H9 (cell line): ENCODE measurements at regions not wholly inside any gene's neighbourhood (a gene's known extent, or its start where the extent isn't known, plus 50 kb on each side); places are given as distances from the start of the nearest gene placed in this dataset.

Source experiments
- DNase-seq: peaks from one replicate; pipeline ENCODE4 v3.0.0-alpha.2; 2017
- H2AFZ ChIP-seq: one replicate; pipeline ENCODE4 v1.6.1; 2013; ENCODE audit warnings: mild to moderate bottlenecking, low read length, control low read depth, moderate library complexity
- H2AK5ac ChIP-seq: 2 replicates; pipeline ENCODE4 v1.6.1; 2013; ENCODE audit warnings: low read length, control low read depth, mixed read lengths; ENCODE audit not compliant: insufficient read length
- H2BK120ac ChIP-seq: one replicate; pipeline ENCODE4 v1.6.1; 2013; ENCODE audit warnings: low read depth, mild to moderate bottlenecking, low read length, control low read depth, inconsistent platforms; ENCODE audit not compliant: poor library complexity, severe bottlenecking
- H2BK12ac ChIP-seq: 2 replicates; pipeline ENCODE4 v1.6.1; 2013; ENCODE audit warnings: low read length, control low read depth, mixed read lengths, low read depth; ENCODE audit not compliant: insufficient read length
- H2BK15ac ChIP-seq: 2 replicates; pipeline ENCODE4 v1.6.1; 2013; ENCODE audit warnings: low read depth, low read length, control low read depth
- H2BK20ac ChIP-seq: one replicate; pipeline ENCODE4 v1.6.1; 2013; ENCODE audit warnings: low read depth, mild to moderate bottlenecking, low read length, control low read depth, inconsistent platforms; ENCODE audit not compliant: poor library complexity, severe bottlenecking
- H2BK5ac ChIP-seq: 2 replicates; pipeline ENCODE4 v1.6.1; 2013; ENCODE audit warnings: low read length, control low read depth, mixed read lengths; ENCODE audit not compliant: insufficient read length
- H3K14ac ChIP-seq: 2 replicates; pipeline ENCODE4 v1.6.1; 2013; ENCODE audit warnings: low read length, control low read depth; ENCODE audit not compliant: insufficient read depth
- H3K18ac ChIP-seq: 2 replicates; pipeline ENCODE4 v1.6.1; 2013; ENCODE audit warnings: low read depth, mild to moderate bottlenecking, mixed read lengths, low read length, control low read depth; ENCODE audit not compliant: insufficient read length
- H3K23ac ChIP-seq: 2 replicates; pipeline ENCODE4 v1.6.1; 2013; ENCODE audit warnings: low read length, control low read depth, mixed read lengths, low read depth; ENCODE audit not compliant: insufficient read length
- H3K23me2 ChIP-seq: 2 replicates; pipeline ENCODE4 v1.6.1; 2013; ENCODE audit warnings: low read depth, mild to moderate bottlenecking, mixed read lengths, low read length, control low read depth; ENCODE audit not compliant: insufficient read length, poor library complexity, severe bottlenecking
- H3K27ac ChIP-seq: 2 replicates; pipeline ENCODE4 v1.5.1; 2013; ENCODE audit warnings: low read length, control low read depth, mixed read lengths, low read depth; ENCODE audit not compliant: insufficient read length
- H3K27me3 ChIP-seq: 2 replicates; pipeline ENCODE4 v1.6.1; 2013; ENCODE audit warnings: low read length, control low read depth, inconsistent platforms; ENCODE audit not compliant: insufficient read depth
- H3K4ac ChIP-seq: 2 replicates; pipeline ENCODE4 v1.6.1; 2013; ENCODE audit warnings: low read depth, mild to moderate bottlenecking, control low read depth, inconsistent platforms, low read length, moderate library complexity
- H3K4me1 ChIP-seq: 2 replicates; pipeline ENCODE4 v1.6.1; 2013; ENCODE audit warnings: low read length, control low read depth, inconsistent platforms; ENCODE audit not compliant: insufficient read depth
- H3K4me2 ChIP-seq: 2 replicates; pipeline ENCODE4 v1.6.1; 2013; ENCODE audit warnings: low read length, control low read depth, mixed read lengths; ENCODE audit not compliant: insufficient read length, insufficient read depth
- H3K56ac ChIP-seq: 2 replicates; pipeline ENCODE4 v1.6.1; 2013; ENCODE audit warnings: low read depth, mild to moderate bottlenecking, mixed read lengths, low read length, control low read depth; ENCODE audit not compliant: insufficient read length
- H3K79me1 ChIP-seq: 2 replicates; pipeline ENCODE4 v1.6.1; 2013; ENCODE audit warnings: low read depth, mild to moderate bottlenecking, moderate library complexity, low read length, control low read depth, inconsistent platforms; ENCODE audit not compliant: insufficient read depth, poor library complexity, severe bottlenecking
- H3K79me2 ChIP-seq: 2 replicates; pipeline ENCODE4 v1.6.1; 2013; ENCODE audit warnings: low read length, control low read depth, inconsistent platforms; ENCODE audit not compliant: insufficient read depth
- H3K9ac ChIP-seq: 2 replicates; pipeline ENCODE4 v1.6.1; 2013; ENCODE audit warnings: low read length, control low read depth, mixed read lengths; ENCODE audit not compliant: insufficient read length; ENCODE audit errors: extremely low read depth
- H3K9me3 ChIP-seq: one replicate; pipeline ENCODE4 v1.6.1; 2013; ENCODE audit warnings: low read depth, low read length, inconsistent platforms; ENCODE audit not compliant: control insufficient read depth
- H3T11ph ChIP-seq: one replicate; pipeline ENCODE4 v1.6.1; 2013; ENCODE audit warnings: mild to moderate bottlenecking, low read length, control low read depth, inconsistent platforms
- H4K20me1 ChIP-seq: one replicate; pipeline ENCODE4 v1.6.1; 2013; ENCODE audit not compliant: control insufficient read depth, insufficient read length, insufficient read depth
- H4K5ac ChIP-seq: 2 replicates; pipeline ENCODE4 v1.6.1; 2013; ENCODE audit warnings: low read depth, mild to moderate bottlenecking, mixed read lengths, low read length, control low read depth; ENCODE audit not compliant: insufficient read length
- H4K8ac ChIP-seq: replicated peaks from 2 replicates; pipeline ENCODE4 v1.6.1; 2013; ENCODE audit warnings: low read length, control low read depth, mixed read lengths, low read depth; ENCODE audit not compliant: insufficient read length
- H4K91ac ChIP-seq: 2 replicates; pipeline ENCODE4 v1.6.1; 2013; ENCODE audit warnings: low read depth, mild to moderate bottlenecking, moderate library complexity, mixed read lengths, low read length, control low read depth; ENCODE audit not compliant: insufficient read length
- H3K27ac Mint-ChIP-seq, 3 experiments: 2 replicates in 2 of 3; 3 replicates in 1 of 3; pipeline ENCODE4 v1.8.0; 2020 to 2021; ENCODE audit warnings: mixed read lengths in 3 of 3, mild to moderate bottlenecking in 1 of 3, moderate library complexity in 1 of 3
- H3K27me3 Mint-ChIP-seq: 2 replicates; pipeline ENCODE4 v1.8.0; 2021; ENCODE audit warnings: low read depth, mild to moderate bottlenecking, moderate library complexity, mixed read lengths
- H3K36me3 Mint-ChIP-seq, 3 experiments: 2 replicates in 2 of 3; 3 replicates in 1 of 3; pipeline ENCODE4 v1.8.0; 2020 to 2021; ENCODE audit warnings: low read depth in 3 of 3, mixed read lengths in 3 of 3; ENCODE audit not compliant: insufficient read depth in 1 of 3
- H3K4me1 Mint-ChIP-seq, 2 experiments: 2 replicates each; pipeline ENCODE4 v1.8.0; 2020; ENCODE audit warnings: mixed read lengths in 2 of 2
- H3K4me3 Mint-ChIP-seq, 2 experiments: 2 replicates in 1 of 2; 3 replicates in 1 of 2; pipeline ENCODE4 v1.8.0; 2020 to 2021; ENCODE audit warnings: mild to moderate bottlenecking in 2 of 2, mixed read lengths in 2 of 2, moderate library complexity in 1 of 2
- H3K9me3 Mint-ChIP-seq, 2 experiments: 2 replicates in 1 of 2; 3 replicates in 1 of 2; pipeline ENCODE4 v1.8.0; 2020; ENCODE audit warnings: mild to moderate bottlenecking in 2 of 2, mixed read lengths in 2 of 2, moderate library complexity in 1 of 2
- CTCF ChIP-seq: fragments of 200-600 bp; sonication (generic); conservative IDR thresholded peaks from 3 replicates; pipeline ENCODE4 v1.8.0; 2021; ENCODE audit warnings: antibody characterized with exemption, mild to moderate bottlenecking
- WGBS: extraction: QIAGEN DNeasy Blood & Tissue Kit; methylation state at CpG from one replicate; pipeline ENCODE4 v1.1.7; 2013; ENCODE audit warnings: missing lambda C conversion rate, low lambda C conversion rate, mixed read lengths; ENCODE audit not compliant: insufficient read length; ENCODE audit errors: extremely low coverage; 5-methylcytosine and 5-hydroxymethylcytosine counted together

- Histone ChIP-seq H4K8ac (no peak overlapping the region), H2BK20ac (no peak overlapping the region), H3K56ac (no peak overlapping the region), H2BK12ac (no peak overlapping the region), H3K4me1 (no peaks in the 10 kb centered on the region), H3K79me2 (no peaks in the 10 kb centered on the region), H4K20me1 (peaks cover 2% of the 10 kb centered on the region), H3K9me3 (no peaks in the 10 kb centered on the region), H2AFZ (no peak overlapping the region), H2BK15ac (no peak overlapping the region), H3K23ac (no peak overlapping the region), H3K9ac (no peak overlapping the region), H3K4me2 (no peak overlapping the region), H4K91ac (no peak overlapping the region), H3K79me1 (no peaks in the 10 kb centered on the region), H3K14ac (no peak overlapping the region; the same call in 1 of the 2 replicates), H4K5ac (no peak overlapping the region), H2BK120ac (no peak overlapping the region), H3K27me3 (no peaks in the 10 kb centered on the region), H3K23me2 (peaks cover 3% of the 10 kb centered on the region), H3K4ac (no peak overlapping the region), H3K18ac (no peak overlapping the region), H2AK5ac (no peak overlapping the region), H2BK5ac (no peak overlapping the region), H3K27ac (no peak overlapping the region), H3T11ph (no peak overlapping the region)
- Mint-ChIP-seq H3K27ac (no peak overlapping the region), H3K9me3 (no peaks in the 10 kb centered on the region; a peak in 1 of 5 replicates), H3K4me1 (peaks cover 12 to 19% of the 10 kb centered on the region in 2 experiments), H3K36me3 (no peaks in the 10 kb centered on the region; a peak in 2 of 7 replicates), H3K27me3 (peaks cover 32% of the 10 kb centered on the region), H3K4me3 (no peak overlapping the region; a peak in 1 of 5 replicates)
- no peak for TF ChIP-seq CTCF
- no CpG with 5 or more reads among the region's 12 CpGs for WGBS
- no peak for DNase-seq
Measured at GRCh38 chr7:131690441-131690840, 134.0 kb upstream of the PODXL start.
